ENCODE measurements at regions not wholly inside any gene's neighbourhood (a gene's known extent, or its start where the extent isn't known, plus 50 kb on each side); places are given as distances from the start of the nearest gene placed in this dataset.

- TF ChIP-seq ZNF48 (tag by site-specific recombination; IDR thresholded peaks at IDR 0.05) (no peak), YY1 (tag by site-specific recombination; IDR thresholded peaks at IDR 0.05) (no peak), ZBTB1 (tag by site-specific recombination; IDR thresholded peaks at IDR 0.05) (no peak), TCF7L2 (IDR thresholded peaks at IDR 0.05; ENCODE audit: borderline replicate concordance, low read depth, low read length) (no peak), REST (tag by site-specific recombination; IDR thresholded peaks at IDR 0.05) (no peak), SETDB1 (IDR thresholded peaks at IDR 0.05; ENCODE audit: insufficient read length, low read length) (no peak), ZNF473 (tag by site-specific recombination; IDR thresholded peaks at IDR 0.05) (no peak), ZBTB26 (tag by site-specific recombination; optimal IDR thresholded peaks at IDR 0.05) (no peak), ZNF776 (tag by site-specific recombination; IDR thresholded peaks at IDR 0.05; ENCODE audit: borderline replicate concordance) (no peak), HOXA7 (CRISPR knock-in tag; IDR thresholded peaks at IDR 0.05; ENCODE audit: borderline replicate concordance) (no peak), SCRT1 (tag by site-specific recombination; IDR thresholded peaks at IDR 0.05; ENCODE audit: borderline replicate concordance) (no peak), ZNF335 (tag by site-specific recombination; conservative IDR thresholded peaks at IDR 0.05) (no peak)
- TF ChIP-seq, protein P1, sequence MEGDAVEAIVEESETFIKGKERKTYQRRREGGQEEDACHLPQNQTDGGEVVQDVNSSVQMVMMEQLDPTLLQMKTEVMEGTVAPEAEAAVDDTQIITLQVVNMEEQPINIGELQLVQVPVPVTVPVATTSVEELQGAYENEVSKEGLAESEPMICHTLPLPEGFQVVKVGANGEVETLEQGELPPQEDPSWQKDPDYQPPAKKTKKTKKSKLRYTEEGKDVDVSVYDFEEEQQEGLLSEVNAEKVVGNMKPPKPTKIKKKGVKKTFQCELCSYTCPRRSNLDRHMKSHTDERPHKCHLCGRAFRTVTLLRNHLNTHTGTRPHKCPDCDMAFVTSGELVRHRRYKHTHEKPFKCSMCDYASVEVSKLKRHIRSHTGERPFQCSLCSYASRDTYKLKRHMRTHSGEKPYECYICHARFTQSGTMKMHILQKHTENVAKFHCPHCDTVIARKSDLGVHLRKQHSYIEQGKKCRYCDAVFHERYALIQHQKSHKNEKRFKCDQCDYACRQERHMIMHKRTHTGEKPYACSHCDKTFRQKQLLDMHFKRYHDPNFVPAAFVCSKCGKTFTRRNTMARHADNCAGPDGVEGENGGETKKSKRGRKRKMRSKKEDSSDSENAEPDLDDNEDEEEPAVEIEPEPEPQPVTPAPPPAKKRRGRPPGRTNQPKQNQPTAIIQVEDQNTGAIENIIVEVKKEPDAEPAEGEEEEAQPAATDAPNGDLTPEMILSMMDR (tag by site-specific recombination; IDR thresholded peaks at IDR 0.05), result no peak
- TF ChIP-seq, protein P2, sequence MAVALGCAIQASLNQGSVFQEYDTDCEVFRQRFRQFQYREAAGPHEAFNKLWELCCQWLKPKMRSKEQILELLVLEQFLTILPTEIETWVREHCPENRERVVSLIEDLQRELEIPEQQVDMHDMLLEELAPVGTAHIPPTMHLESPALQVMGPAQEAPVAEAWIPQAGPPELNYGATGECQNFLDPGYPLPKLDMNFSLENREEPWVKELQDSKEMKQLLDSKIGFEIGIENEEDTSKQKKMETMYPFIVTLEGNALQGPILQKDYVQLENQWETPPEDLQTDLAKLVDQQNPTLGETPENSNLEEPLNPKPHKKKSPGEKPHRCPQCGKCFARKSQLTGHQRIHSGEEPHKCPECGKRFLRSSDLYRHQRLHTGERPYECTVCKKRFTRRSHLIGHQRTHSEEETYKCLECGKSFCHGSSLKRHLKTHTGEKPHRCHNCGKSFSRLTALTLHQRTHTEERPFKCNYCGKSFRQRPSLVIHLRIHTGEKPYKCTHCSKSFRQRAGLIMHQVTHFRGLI (tag by site-specific recombination; IDR thresholded peaks at IDR 0.05), result no peak
Measured at GRCh38 chrX:9205599-9206223, 171.8 kb upstream of the FAM9B start.
